Lung (tissue), 11 donors: ENCODE measurements at regions not wholly inside any gene's neighbourhood (a gene's known extent, or its start where the extent isn't known, plus 50 kb on each side); places are given as distances from the start of the nearest gene placed in this dataset.

Experiments used
- ATAC-seq: fragments of 200-7000 bp; cut with Tn5 transposase; one replicate; pipeline ENCODE4 v1.9.1; 2020; ENCODE audit warnings: moderate number of reproducible peaks; ENCODE audit not compliant: insufficient read depth, low FRiP score
- DNase-seq, 3 donors: peaks; one replicate each; pipeline ENCODE4 v3.0.0-alpha.2; 2013 to 2017
- H3K27ac ChIP-seq, 2 donors: one replicate each; pipeline ENCODE4 v1.5.1; 2013; ENCODE audit warnings: mild to moderate bottlenecking in 2 of 2, moderate library complexity in 2 of 2, control low read depth in 1 of 2, inconsistent platforms in 1 of 2, low read depth in 1 of 2, low read length in 1 of 2
- H3K27me3 ChIP-seq, 3 donors: one replicate each; pipeline ENCODE4 v1.5.1; 2013; ENCODE audit warnings: low read length in 2 of 3; ENCODE audit not compliant: control insufficient read depth in 3 of 3, insufficient read depth in 3 of 3
- H3K36me3 ChIP-seq, 4 donors: one replicate each; pipeline ENCODE4 v1.5.1; 2013; ENCODE audit warnings: low read length in 4 of 4, mild to moderate bottlenecking in 1 of 4, moderate library complexity in 1 of 4; ENCODE audit not compliant: control insufficient read depth in 4 of 4, insufficient read depth in 4 of 4
- H3K4me1 ChIP-seq, 5 donors: one replicate each; pipeline ENCODE4 v1.5.1; 2013; ENCODE audit warnings: low read length in 5 of 5, mild to moderate bottlenecking in 2 of 5, moderate library complexity in 1 of 5; ENCODE audit not compliant: control insufficient read depth in 5 of 5, insufficient read depth in 5 of 5
- H3K4me3 ChIP-seq: one replicate; pipeline ENCODE4 v1.5.1; 2013; ENCODE audit warnings: mild to moderate bottlenecking, control low read depth, moderate library complexity
- H3K9ac ChIP-seq, 2 donors: one replicate each; pipeline ENCODE4 v1.5.1; 2013; ENCODE audit warnings: low read length in 2 of 2, control low read depth in 1 of 2; ENCODE audit not compliant: insufficient read depth in 1 of 2
- H3K9me3 ChIP-seq, 4 donors: one replicate each; pipeline ENCODE4 v1.5.1; 2013; ENCODE audit warnings: low read length in 3 of 4, mild to moderate bottlenecking in 1 of 4, moderate library complexity in 1 of 4; ENCODE audit not compliant: control insufficient read depth in 4 of 4, insufficient read depth in 3 of 4
- WGBS, 2 donors: extraction: QIAGEN DNeasy Blood & Tissue Kit; methylation state at CpG; one replicate each; pipeline ENCODE4 v1.1.7; 2013; 5-methylcytosine and 5-hydroxymethylcytosine counted together
- TF ChIP-seq, protein P1 (sequence below): IDR thresholded peaks from 2 replicates; pipeline ENCODE4 v1.5.1; 2012; ENCODE audit warnings: mild to moderate bottlenecking; ENCODE audit errors: control extremely low read depth, extremely low read depth
- donor health status: control.
- donor health status: control.
- donor health status: Bipolar disorder and iron deficiency.
- donor health status: healthy.
- donor health status: DM: yes; HTN: yes; CAD: no.

GRCh38 chr5:74334762-74335384 is 305.7 kb downstream of the ENC1 start:
- H3K27me3 ChIP-seq, result no peaks in the 10 kb centered on the region
- H3K4me1 ChIP-seq, result no peaks in the 10 kb centered on the region
- no peak overlapping the region for H3K4me3 ChIP-seq
- H3K36me3 ChIP-seq, result no peaks in the 10 kb centered on the region
- no peak for DNase-seq
- 43 to 55% methylated on average over 5 of the region's 5 CpGs for WGBS, 2 donors
- TF ChIP-seq, protein P1, sequence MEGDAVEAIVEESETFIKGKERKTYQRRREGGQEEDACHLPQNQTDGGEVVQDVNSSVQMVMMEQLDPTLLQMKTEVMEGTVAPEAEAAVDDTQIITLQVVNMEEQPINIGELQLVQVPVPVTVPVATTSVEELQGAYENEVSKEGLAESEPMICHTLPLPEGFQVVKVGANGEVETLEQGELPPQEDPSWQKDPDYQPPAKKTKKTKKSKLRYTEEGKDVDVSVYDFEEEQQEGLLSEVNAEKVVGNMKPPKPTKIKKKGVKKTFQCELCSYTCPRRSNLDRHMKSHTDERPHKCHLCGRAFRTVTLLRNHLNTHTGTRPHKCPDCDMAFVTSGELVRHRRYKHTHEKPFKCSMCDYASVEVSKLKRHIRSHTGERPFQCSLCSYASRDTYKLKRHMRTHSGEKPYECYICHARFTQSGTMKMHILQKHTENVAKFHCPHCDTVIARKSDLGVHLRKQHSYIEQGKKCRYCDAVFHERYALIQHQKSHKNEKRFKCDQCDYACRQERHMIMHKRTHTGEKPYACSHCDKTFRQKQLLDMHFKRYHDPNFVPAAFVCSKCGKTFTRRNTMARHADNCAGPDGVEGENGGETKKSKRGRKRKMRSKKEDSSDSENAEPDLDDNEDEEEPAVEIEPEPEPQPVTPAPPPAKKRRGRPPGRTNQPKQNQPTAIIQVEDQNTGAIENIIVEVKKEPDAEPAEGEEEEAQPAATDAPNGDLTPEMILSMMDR, result no peak
- H3K9me3 ChIP-seq, result no peaks in the 10 kb centered on the region
- no peak overlapping the region for H3K9ac ChIP-seq
- no peak overlapping the region for H3K27ac ChIP-seq
- ATAC-seq, result no peak

DNA sequence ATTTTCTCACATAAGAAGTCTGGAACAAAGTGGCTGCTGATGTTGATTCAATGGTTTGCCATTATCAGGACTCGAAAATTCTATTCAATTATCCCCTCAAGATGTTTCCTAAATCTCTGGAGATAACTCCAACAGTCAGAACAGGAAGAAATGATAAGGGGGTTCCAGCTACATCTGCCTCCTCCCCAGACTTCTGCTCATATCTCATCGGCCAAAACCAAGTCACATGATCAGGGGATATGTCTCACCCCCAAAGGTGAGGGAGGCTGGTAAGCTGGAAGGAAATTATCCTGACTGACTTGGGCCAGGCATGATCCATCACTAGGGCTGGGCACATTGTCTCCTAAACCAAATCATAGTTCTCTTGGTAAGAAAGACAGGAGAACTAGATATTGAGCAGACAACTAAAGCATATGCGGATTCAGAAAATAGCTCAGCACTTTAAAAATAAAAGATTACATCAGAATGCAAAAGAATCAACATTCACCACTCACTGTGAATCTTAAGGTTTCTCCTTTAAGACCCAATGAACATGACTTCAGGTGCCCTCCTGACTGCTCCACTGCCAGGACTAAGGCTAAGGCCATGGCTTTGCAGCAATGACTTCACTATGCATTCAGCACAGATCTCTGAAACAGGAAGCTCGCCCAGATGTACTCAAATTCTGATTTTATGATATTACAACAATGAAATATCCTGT is 306.3 kb downstream of the ENC1 start:
- Histone ChIP-seq H3K36me3 (no peaks in the 10 kb centered on the region), H3K9ac (no peak overlapping the region), H3K4me3 (no peak overlapping the region), H3K27ac (no peak overlapping the region), H3K4me1 (no peaks in the 10 kb centered on the region), H3K27me3 (no peaks in the 10 kb centered on the region), H3K9me3 (no peaks in the 10 kb centered on the region)
- DNase-seq (no peak), ATAC-seq (no peak)
- TF ChIP-seq, protein P1, result no peak
- 47 to 59% methylated on average over 4 of the region's 4 CpGs for WGBS, 2 donors

DNA sequence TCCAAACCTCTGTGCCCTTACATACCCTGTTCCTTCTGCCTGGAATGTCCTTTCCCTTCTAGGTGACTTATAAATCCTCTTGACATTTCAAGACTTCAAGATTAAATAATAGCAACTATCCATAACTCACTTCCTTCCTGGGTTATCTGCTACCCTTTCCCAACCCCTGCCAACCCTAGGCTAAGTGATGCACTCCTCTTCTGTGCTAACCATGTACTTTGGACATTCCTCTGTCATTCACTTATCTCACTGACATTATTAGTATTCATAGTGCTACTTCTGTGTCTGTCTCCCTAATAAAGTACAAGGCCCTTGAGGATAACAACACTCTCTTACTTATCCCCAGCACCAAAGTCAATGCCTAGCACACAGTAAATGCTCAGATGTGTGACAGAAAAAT is 307.1 kb downstream of the ENC1 start:
- no peak for ATAC-seq
- no peaks in the 10 kb centered on the region for H3K4me1 ChIP-seq

More for the DNA sequence above, 307.1 kb downstream of the ENC1 start:
- Histone ChIP-seq H3K27me3 (no peaks in the 10 kb centered on the region), H3K27ac (no peak overlapping the region), H3K36me3 (no peaks in the 10 kb centered on the region), H3K9me3 (no peaks in the 10 kb centered on the region), H3K4me3 (no peak overlapping the region), H3K9ac (no peak overlapping the region)
- no peak for DNase-seq
- TF ChIP-seq, protein P1, result no peak
